ENCODE measurements at regions not wholly inside any gene's neighbourhood (a gene's known extent, or its start where the extent isn't known, plus 50 kb on each side); places are given as distances from the start of the nearest gene placed in this dataset.

DNA sequence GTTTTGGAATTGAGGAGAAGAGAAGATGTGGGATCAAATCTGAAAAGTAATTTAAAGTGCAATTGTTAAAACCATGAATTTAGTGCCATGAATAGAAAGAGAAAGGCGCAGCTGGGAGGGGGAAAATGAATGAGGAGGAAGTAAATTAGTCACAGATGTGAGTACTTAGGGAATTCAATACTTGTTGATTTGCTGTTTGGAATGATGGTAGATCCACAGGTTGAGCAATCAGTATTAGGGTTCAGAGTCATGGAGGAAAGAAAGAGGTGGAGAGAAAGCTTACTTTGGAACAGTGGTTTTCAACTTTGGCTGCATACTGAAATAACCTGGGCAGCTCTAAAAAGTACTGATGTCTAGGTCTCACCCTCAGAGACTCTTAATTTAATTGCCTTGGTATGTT lies 229.7 kb upstream of the ASCC3 start:
- TF ChIP-seq, protein P1, sequence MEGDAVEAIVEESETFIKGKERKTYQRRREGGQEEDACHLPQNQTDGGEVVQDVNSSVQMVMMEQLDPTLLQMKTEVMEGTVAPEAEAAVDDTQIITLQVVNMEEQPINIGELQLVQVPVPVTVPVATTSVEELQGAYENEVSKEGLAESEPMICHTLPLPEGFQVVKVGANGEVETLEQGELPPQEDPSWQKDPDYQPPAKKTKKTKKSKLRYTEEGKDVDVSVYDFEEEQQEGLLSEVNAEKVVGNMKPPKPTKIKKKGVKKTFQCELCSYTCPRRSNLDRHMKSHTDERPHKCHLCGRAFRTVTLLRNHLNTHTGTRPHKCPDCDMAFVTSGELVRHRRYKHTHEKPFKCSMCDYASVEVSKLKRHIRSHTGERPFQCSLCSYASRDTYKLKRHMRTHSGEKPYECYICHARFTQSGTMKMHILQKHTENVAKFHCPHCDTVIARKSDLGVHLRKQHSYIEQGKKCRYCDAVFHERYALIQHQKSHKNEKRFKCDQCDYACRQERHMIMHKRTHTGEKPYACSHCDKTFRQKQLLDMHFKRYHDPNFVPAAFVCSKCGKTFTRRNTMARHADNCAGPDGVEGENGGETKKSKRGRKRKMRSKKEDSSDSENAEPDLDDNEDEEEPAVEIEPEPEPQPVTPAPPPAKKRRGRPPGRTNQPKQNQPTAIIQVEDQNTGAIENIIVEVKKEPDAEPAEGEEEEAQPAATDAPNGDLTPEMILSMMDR (IDR thresholded peaks at IDR 0.05): no peak
- no peak for TF ChIP-seq POLR2A (IDR thresholded peaks at IDR 0.05)

All from thyroid gland (tissue), 4 donors.